ENCODE measurements at regions not wholly inside any gene's neighbourhood (a gene's known extent, or its start where the extent isn't known, plus 50 kb on each side); places are given as distances from the start of the nearest gene placed in this dataset.

GRCh38 chr18:75531212-75531850 lies 103.8 kb upstream of the SMIM21 start:
- no peak for TF ChIP-seq CTCF (IDR thresholded peaks at IDR 0.05)
- no peak overlapping the region for H3K27ac ChIP-seq
- no peaks in the 10 kb centered on the region for H3K9me3 ChIP-seq
- ATAC-seq: no peak
- no peak for DNase-seq
- peaks cover 0 to 15% (median 4%) of the 10 kb centered on the region in 3 donors for H3K27me3 ChIP-seq (ENCODE audit: insufficient read depth in 3 of 3, low read length in 2 of 3)
- no peaks in the 10 kb centered on the region for H3K36me3 ChIP-seq (ENCODE audit: insufficient read depth in 1 of 2, low read depth in 1 of 2)
- intact Hi-C loops (cut with DNase I): no loop called here
- 37 to 46% (median 40%) methylated on average over 14 of the region's 14 CpGs for WGBS, 3 donors
- H3K4me1 ChIP-seq: no peaks in the 10 kb centered on the region
- no peak overlapping the region for H3K4me3 ChIP-seq

DNA sequence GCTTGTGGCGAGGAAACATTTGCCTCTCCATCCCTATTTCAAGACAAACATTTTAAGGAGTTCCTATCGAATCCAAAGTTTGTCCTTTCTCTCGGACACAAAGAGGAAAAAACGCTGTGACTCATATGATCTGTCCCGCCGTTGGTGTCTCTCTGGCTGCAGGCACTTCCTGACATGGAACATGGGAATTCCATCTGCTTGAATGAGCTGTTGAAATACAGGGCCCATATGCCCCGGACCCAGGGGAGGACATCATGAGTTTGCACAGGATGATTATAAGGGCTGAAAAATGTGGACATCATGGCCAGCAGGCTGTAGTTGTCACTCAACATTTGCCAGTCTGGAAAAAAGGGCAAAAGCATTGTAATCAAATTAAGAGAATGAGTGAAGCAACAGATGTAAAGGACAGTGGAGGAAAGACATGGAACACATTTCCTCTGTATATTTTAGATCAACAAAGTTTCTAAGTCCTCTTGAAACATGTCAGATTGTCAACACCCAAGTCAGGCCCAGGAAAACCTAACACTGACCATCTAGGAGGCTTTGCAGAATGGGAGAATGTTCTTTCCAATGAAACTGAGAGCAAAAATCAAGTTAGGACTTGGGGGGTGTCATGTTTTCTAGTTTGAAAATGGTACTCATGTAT lies 103.2 kb upstream of the SMIM21 start:
- H3K4me1 ChIP-seq: no peaks in the 10 kb centered on the region
- no peaks in the 10 kb centered on the region for H3K36me3 ChIP-seq (ENCODE audit: insufficient read depth in 1 of 2, low read depth in 1 of 2)
- H3K4me3 ChIP-seq: no peak overlapping the region
- WGBS, 3 donors: 26 to 40% (median 32%) methylated on average over 7 of the region's 7 CpGs
- peaks cover 0 to 15% (median 4%) of the 10 kb centered on the region in 3 donors for H3K27me3 ChIP-seq (ENCODE audit: insufficient read depth in 3 of 3, low read length in 2 of 3)
- no peak overlapping the region for H3K27ac ChIP-seq
- ATAC-seq (no peak), DNase-seq (no peak)
- no peaks in the 10 kb centered on the region for H3K9me3 ChIP-seq
- intact Hi-C loops (cut with DNase I): no loop called here
- no peak for TF ChIP-seq CTCF (IDR thresholded peaks at IDR 0.05)

DNA sequence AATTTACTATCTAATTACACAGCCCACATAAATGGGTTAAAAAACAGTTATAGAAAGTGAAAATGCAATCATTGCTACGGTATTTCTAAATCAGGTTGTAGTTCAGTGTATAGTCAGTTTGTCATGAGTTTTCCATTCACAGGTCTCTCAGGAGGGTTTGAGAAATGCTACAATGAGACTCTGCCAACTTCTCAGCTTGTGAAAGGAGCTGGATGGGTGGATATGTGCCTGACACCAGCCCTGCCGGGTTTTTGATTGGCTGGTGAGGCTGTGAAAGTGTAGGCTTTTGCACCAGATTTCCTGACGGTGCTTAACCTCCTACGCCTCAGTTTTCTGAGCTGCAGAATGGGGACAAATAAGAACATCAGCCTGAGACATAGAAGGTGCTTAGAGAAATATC lies 102.6 kb upstream of the SMIM21 start:
- ATAC-seq (no peak), DNase-seq (no peak)
- TF ChIP-seq CTCF (IDR thresholded peaks at IDR 0.05): no peak
- H3K9me3 ChIP-seq: no peaks in the 10 kb centered on the region
- 43 to 51% (median 47%) methylated on average over 4 of the region's 4 CpGs for WGBS, 3 donors
- H3K4me3 ChIP-seq: no peak overlapping the region
- H3K27ac ChIP-seq: no peak overlapping the region
- H3K27me3 ChIP-seq (ENCODE audit: insufficient read depth in 3 of 3, low read length in 2 of 3): peaks cover 0 to 15% (median 4%) of the 10 kb centered on the region in 3 donors
- H3K36me3 ChIP-seq (ENCODE audit: insufficient read depth in 1 of 2, low read depth in 1 of 2): no peaks in the 10 kb centered on the region
- H3K4me1 ChIP-seq: no peaks in the 10 kb centered on the region
- intact Hi-C loops (cut with DNase I): no loop called here

GRCh38 chr18:75529394-75529793 lies 101.9 kb upstream of the SMIM21 start:
- H3K27me3 ChIP-seq (ENCODE audit: insufficient read depth in 3 of 3, low read length in 2 of 3): peaks cover 0 to 15% (median 4%) of the 10 kb centered on the region in 3 donors
- H3K27ac ChIP-seq: no peak overlapping the region
- 57 to 63% (median 62%) methylated on average over 8 of the region's 8 CpGs for WGBS, 3 donors
- no peaks in the 10 kb centered on the region for H3K4me1 ChIP-seq
- DNase-seq (no peak), ATAC-seq (no peak)
- no peak overlapping the region for H3K4me3 ChIP-seq
- H3K9me3 ChIP-seq: no peaks in the 10 kb centered on the region
- TF ChIP-seq CTCF (IDR thresholded peaks at IDR 0.05): no peak
- H3K36me3 ChIP-seq (ENCODE audit: insufficient read depth in 1 of 2, low read depth in 1 of 2): no peaks in the 10 kb centered on the region
- intact Hi-C loops (cut with DNase I): no loop called here

Data from psoas muscle (tissue), 7 donors.